Hepatocyte (in vitro differentiated cells): ENCODE measurements at regions not wholly inside any gene's neighbourhood (a gene's known extent, or its start where the extent isn't known, plus 50 kb on each side); places are given as distances from the start of the nearest gene placed in this dataset.
"Not testable (repeated sequence)": the region's sequence is repeated elsewhere in the genome, so short reads cannot be mapped to it uniquely, and the experiment has no call there.

ENCODE experiments used
- DNase-seq: peaks from one replicate; pipeline ENCODE4 v3.0.0-alpha.2; 2016; ENCODE audit warnings: low spot score
- H2AFZ ChIP-seq: fragments of 200-600 bp; sonication (generic); 2 replicates; pipeline ENCODE4 v1.6.0; 2016; ENCODE audit warnings: antibody characterized with exemption, mild to moderate bottlenecking
- H3K27ac ChIP-seq: fragments of 200-600 bp; sonication (generic); 2 replicates; pipeline ENCODE4 v1.5.1; 2016; ENCODE audit warnings: mild to moderate bottlenecking
- H3K27me3 ChIP-seq: fragments of 200-600 bp; sonication (generic); 2 replicates; pipeline ENCODE4 v1.6.1; 2016
- H3K36me3 ChIP-seq: fragments of 200-600 bp; sonication (generic); replicated peaks from 2 replicates; pipeline ENCODE4 v1.5.1; 2016; ENCODE audit warnings: low read depth; ENCODE audit not compliant: insufficient read depth
- H3K4me1 ChIP-seq: fragments of 200-600 bp; sonication (generic); 2 replicates; pipeline ENCODE4 v1.5.1; 2016; ENCODE audit warnings: mild to moderate bottlenecking, moderate library complexity; ENCODE audit not compliant: insufficient read depth
- H3K4me2 ChIP-seq: fragments of 200-600 bp; sonication (generic); 2 replicates; pipeline ENCODE4 v1.6.0; 2016
- H3K4me3 ChIP-seq: fragments of 200-600 bp; sonication (generic); 2 replicates; pipeline ENCODE4 v1.5.1; 2016; ENCODE audit warnings: mild to moderate bottlenecking
- H3K79me2 ChIP-seq: fragments of 200-600 bp; sonication (generic); 2 replicates; pipeline ENCODE4 v1.6.0; 2017; ENCODE audit warnings: mild to moderate bottlenecking
- H3K9me2 ChIP-seq: fragments of 200-600 bp; sonication (generic); replicated peaks from 2 replicates; pipeline ENCODE4 v1.6.0; 2017; ENCODE audit warnings: mild to moderate bottlenecking; ENCODE audit not compliant: insufficient read depth
- H3K9me3 ChIP-seq: fragments of 200-600 bp; sonication (generic); 2 replicates; pipeline ENCODE4 v1.5.1; 2016; ENCODE audit warnings: low read depth, mild to moderate bottlenecking
- H4K20me1 ChIP-seq: fragments of 200-600 bp; sonication (generic); 2 replicates; pipeline ENCODE4 v1.6.0; 2016; ENCODE audit warnings: mild to moderate bottlenecking; ENCODE audit not compliant: insufficient read depth, poor library complexity, severe bottlenecking
- CTCF ChIP-seq: fragments of 200-600 bp; sonication (generic); IDR thresholded peaks from 2 replicates; pipeline ENCODE4 v1.5.1; 2016; ENCODE audit warnings: antibody characterized with exemption, mild to moderate bottlenecking; ENCODE audit not compliant: poor library complexity
- EZH2 ChIP-seq: fragments of 200-600 bp; sonication (generic); IDR thresholded peaks from 2 replicates; pipeline ENCODE4 v1.6.1; 2016; ENCODE audit warnings: antibody characterized with exemption, mild to moderate bottlenecking, borderline replicate concordance
- EZH2phosphoT487 ChIP-seq: fragments of 200-600 bp; sonication (generic); IDR thresholded peaks from one replicate; pipeline ENCODE4 v1.6.1; 2018; ENCODE audit warnings: antibody characterized with exemption, mild to moderate bottlenecking, low read depth, moderate library complexity; ENCODE audit not compliant: unreplicated experiment, severe bottlenecking
- WGBS: methylation state at CpG from one replicate; pipeline ENCODE4 v1.1.6; 2016; ENCODE audit warnings: low lambda C conversion rate; ENCODE audit errors: missing lambda C conversion rate; 5-methylcytosine and 5-hydroxymethylcytosine counted together

- Histone ChIP-seq H3K4me2 (no peak overlapping the region), H3K27me3 (no peaks in the 10 kb centered on the region), H3K9me3 (no peaks in the 10 kb centered on the region), H2AFZ (no peak overlapping the region), H3K4me1 (peaks cover 17% of the 10 kb centered on the region), H4K20me1 (no peaks in the 10 kb centered on the region), H3K4me3 (no peak overlapping the region), H3K79me2 (no peaks in the 10 kb centered on the region), H3K27ac (peak overlapping the region; percentile 47), H3K36me3 (no peaks in the 10 kb centered on the region), H3K9me2 (no peaks in the 10 kb centered on the region)
- 84% methylated on average over 2 of the region's 2 CpGs for WGBS
- no peak for DNase-seq
- TF ChIP-seq EZH2phosphoT487: no peak
- no peak for TF ChIP-seq EZH2
These were observed 377.9 kb upstream of the SEMA3C start for GRCh38 chr7:81296726-81297125.

GRCh38 chr7:81294897-81295515, 376.2 kb upstream of the SEMA3C start:
- no peak overlapping the region for H3K27ac ChIP-seq
- no peak overlapping the region for H3K4me3 ChIP-seq
- H3K4me1 ChIP-seq: peaks cover 4% of the 10 kb centered on the region
- no peaks in the 10 kb centered on the region for H3K79me2 ChIP-seq
- H3K9me3 ChIP-seq: no peaks in the 10 kb centered on the region
- no peaks in the 10 kb centered on the region for H3K27me3 ChIP-seq
- no peak overlapping the region for H3K4me2 ChIP-seq
- H3K9me2 ChIP-seq: no peaks in the 10 kb centered on the region
- H2AFZ ChIP-seq: no peak overlapping the region
- H4K20me1 ChIP-seq: no peaks in the 10 kb centered on the region
- 97% methylated on average over 12 of the region's 12 CpGs for WGBS
- no peaks in the 10 kb centered on the region for H3K36me3 ChIP-seq
- DNase-seq: no peak
- no peak for TF ChIP-seq CTCF
- TF ChIP-seq EZH2: no peak
- no peak for TF ChIP-seq EZH2phosphoT487

GRCh38 chr7:81293806-81294205, 375.0 kb upstream of the SEMA3C start:
- Histone ChIP-seq H3K9me3 (no peaks in the 10 kb centered on the region), H2AFZ (no peak overlapping the region), H3K4me3 (no peak overlapping the region), H3K4me2 (no peak overlapping the region), H3K9me2 (no peaks in the 10 kb centered on the region), H3K27ac (no peak overlapping the region), H3K27me3 (no peaks in the 10 kb centered on the region), H3K4me1 (no peaks in the 10 kb centered on the region), H3K36me3 (no peaks in the 10 kb centered on the region), H4K20me1 (no peaks in the 10 kb centered on the region), H3K79me2 (no peaks in the 10 kb centered on the region)
- no peak for TF ChIP-seq CTCF
- TF ChIP-seq EZH2: no peak
- TF ChIP-seq EZH2phosphoT487: no peak
- DNase-seq: no peak
- 100% methylated on average over 1 of the region's 1 CpG for WGBS

GRCh38 chr7:81286754-81287153, 367.9 kb upstream of the SEMA3C start:
- H3K27me3 ChIP-seq, H4K20me1 ChIP-seq, H3K36me3 ChIP-seq, H3K27ac ChIP-seq, H3K9me3 ChIP-seq, DNase-seq, H3K4me2 ChIP-seq, H3K79me2 ChIP-seq, H3K9me2 ChIP-seq, H2AFZ ChIP-seq, H3K4me3 ChIP-seq, H3K4me1 ChIP-seq: not testable (repeated sequence)
- 92% methylated on average over 4 of the region's 4 CpGs for WGBS
